CD14-positive monocyte (primary cell): ENCODE measurements at regions not wholly inside any gene's neighbourhood (a gene's known extent, or its start where the extent isn't known, plus 50 kb on each side); places are given as distances from the start of the nearest gene placed in this dataset.

Experiments
- DNase-seq, 3 donors: peaks; one replicate each; pipeline ENCODE4 v3.0.0-alpha.2; 2011 to 2022
- H2AFZ ChIP-seq: 2 replicates; pipeline ENCODE4 v1.6.0; 2012; ENCODE audit warnings: mild to moderate bottlenecking, low read depth, low read length, inconsistent platforms; ENCODE audit not compliant: insufficient read depth, poor library complexity, severe bottlenecking
- H3K27ac ChIP-seq, 2 donors: 1 replicate in 1 of 2; 2 replicates in 1 of 2; pipeline ENCODE4 v1.5.1; 2012 to 2013; ENCODE audit warnings: low read length in 2 of 2, control low read depth in 1 of 2, inconsistent platforms in 1 of 2, low read depth in 1 of 2, mild to moderate bottlenecking in 1 of 2
- H3K27me3 ChIP-seq, 2 donors: one replicate each; pipeline versions ENCODE4 v1.6.0 to v1.6.1; 2011 to 2013; ENCODE audit warnings: low read length in 2 of 2; ENCODE audit not compliant: control insufficient read depth in 2 of 2, insufficient read depth in 2 of 2
- H3K36me3 ChIP-seq, 2 donors: replicated peaks in 1 of 2; 1 replicate in 1 of 2; 2 replicates in 1 of 2; pipeline versions ENCODE4 v1.5.1 to v1.6.1; 2012 to 2013; ENCODE audit warnings: low read length in 2 of 2, control low read depth in 1 of 2, inconsistent platforms in 1 of 2, mild to moderate bottlenecking in 1 of 2; ENCODE audit not compliant: insufficient read depth in 2 of 2, control insufficient read depth in 1 of 2
- H3K4me1 ChIP-seq, 2 donors: 1 replicate in 1 of 2; 2 replicates in 1 of 2; pipeline versions ENCODE4 v1.5.1 to v1.6.1; 2012 to 2013; ENCODE audit warnings: low read length in 2 of 2, control low read depth in 1 of 2, inconsistent platforms in 1 of 2, mild to moderate bottlenecking in 1 of 2, moderate library complexity in 1 of 2; ENCODE audit not compliant: insufficient read depth in 2 of 2, control insufficient read depth in 1 of 2
- H3K4me2 ChIP-seq: replicated peaks from 2 replicates; pipeline ENCODE3; 2012; ENCODE audit warnings: low read length, moderate library complexity, mild to moderate bottlenecking; ENCODE audit not compliant: poor library complexity, severe bottlenecking; ENCODE audit errors: extremely low read depth
- H3K4me3 ChIP-seq, 3 experiments: fragments of 200-600 bp in 1 of 3; sonication (generic) in 1 of 3; replicated peaks in 1 of 3; 1 replicate in 2 of 3; 2 replicates in 1 of 3; pipeline ENCODE4 v1.5.1; 2011 to 2013; ENCODE audit warnings: low read length in 3 of 3, mild to moderate bottlenecking in 3 of 3, control low read depth in 2 of 3, low read depth in 2 of 3, inconsistent platforms in 1 of 3, moderate library complexity in 1 of 3
- H3K79me2 ChIP-seq: 2 replicates; pipeline ENCODE4 v1.6.0; 2012; ENCODE audit warnings: mild to moderate bottlenecking, control low read depth, inconsistent platforms, low read length, moderate library complexity; ENCODE audit not compliant: insufficient read depth
- H3K9ac ChIP-seq: 2 replicates; pipeline ENCODE4 v1.6.0; 2017; ENCODE audit warnings: low read length, mild to moderate bottlenecking; ENCODE audit not compliant: insufficient read depth, poor library complexity, severe bottlenecking
- H3K9me3 ChIP-seq, 2 donors: replicated peaks in 1 of 2; 1 replicate in 1 of 2; 2 replicates in 1 of 2; pipeline versions ENCODE4 v1.5.1 to v1.6.1; 2012 to 2013; ENCODE audit warnings: low read length in 2 of 2, control low read depth in 1 of 2; ENCODE audit not compliant: control insufficient read depth in 1 of 2, insufficient read depth in 1 of 2
- H4K20me1 ChIP-seq: 2 replicates; pipeline ENCODE4 v1.6.0; 2012; ENCODE audit warnings: mild to moderate bottlenecking, low read length, control low read depth, moderate library complexity; ENCODE audit not compliant: insufficient read depth
- H3K27ac Mint-ChIP-seq, 7 donors: one replicate each; pipeline ENCODE4 v1.8.0; 2020; ENCODE audit warnings: mild to moderate bottlenecking in 7 of 7, mixed read lengths in 7 of 7, moderate library complexity in 6 of 7, inconsistent platforms in 2 of 7
- H3K27me3 Mint-ChIP-seq, 3 donors: one replicate each; pipeline ENCODE4 v1.8.0; 2021 to 2022; ENCODE audit warnings: low read depth in 3 of 3, mild to moderate bottlenecking in 3 of 3, mixed read lengths in 3 of 3, moderate library complexity in 3 of 3, inconsistent platforms in 1 of 3
- H3K36me3 Mint-ChIP-seq, 2 donors: one replicate each; pipeline ENCODE4 v1.8.0; 2020; ENCODE audit warnings: mixed read lengths in 2 of 2, inconsistent platforms in 1 of 2, mild to moderate bottlenecking in 1 of 2
- H3K4me1 Mint-ChIP-seq: one replicate; pipeline ENCODE4 v1.8.0; 2020; ENCODE audit warnings: mild to moderate bottlenecking, mixed read lengths
- H3K4me3 Mint-ChIP-seq, 2 donors: one replicate each; pipeline ENCODE4 v1.8.0; 2020; ENCODE audit warnings: mild to moderate bottlenecking in 2 of 2, mixed read lengths in 2 of 2, moderate library complexity in 1 of 2
- H3K9me3 Mint-ChIP-seq, 7 donors: one replicate each; pipeline ENCODE4 v1.8.0; 2020 to 2022; ENCODE audit warnings: mixed read lengths in 7 of 7, mild to moderate bottlenecking in 6 of 7, moderate library complexity in 6 of 7, inconsistent platforms in 2 of 7
- WGBS: methylation state at CpG from one replicate; pipeline ENCODE4 v1.1.5; 2013; ENCODE audit warnings: missing lambda C conversion rate; ENCODE audit not compliant: insufficient coverage; 5-methylcytosine and 5-hydroxymethylcytosine counted together
- intact Hi-C, 2 donors: fragments of 100-400 bp; cut with micrococcal nuclease; formaldehyde crosslinking; loops; one replicate each; pipeline versions ENCODE4 v1.15.0 to v1.15.1; 2023
- TF ChIP-seq, protein P1 (sequence below): fragments of 200-600 bp; IDR thresholded peaks from one replicate; pipeline ENCODE4 v1.8.0; 2022; ENCODE audit warnings: antibody characterized with exemption, mild to moderate bottlenecking

DNA sequence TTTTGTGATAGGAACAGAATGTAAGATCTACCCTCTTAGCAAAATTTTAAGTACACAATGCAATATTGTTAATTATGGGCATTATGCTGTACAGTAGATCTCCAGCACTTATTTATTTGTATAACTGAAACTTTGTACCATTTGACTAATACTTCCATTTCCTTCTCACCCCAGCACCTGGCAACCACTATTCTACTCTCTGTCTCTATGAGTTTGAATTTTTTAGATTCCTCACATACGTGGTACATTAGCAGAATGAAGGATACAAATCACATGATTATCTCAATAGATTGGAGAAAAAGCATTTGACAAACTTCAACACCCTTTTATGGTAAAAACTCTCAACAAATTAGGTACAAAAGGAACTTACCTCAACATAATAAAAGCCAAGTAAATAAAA is 90.3 kb upstream of the DLX6 start:
- Mint-ChIP-seq H3K27ac (no peak overlapping the region), H3K4me1 (peaks cover 7% of the 10 kb centered on the region), H3K36me3 (no peaks in the 10 kb centered on the region), H3K4me3 (no peak overlapping the region), H3K27me3 (peaks cover 0 to 5% (median 0%) of the 10 kb centered on the region in 3 donors), H3K9me3 (peaks cover 0 to 7% (median 2%) of the 10 kb centered on the region in 7 donors)
- Histone ChIP-seq H3K79me2 (no peaks in the 10 kb centered on the region), H2AFZ (no peak overlapping the region), H3K4me2 (no peak overlapping the region), H4K20me1 (no peaks in the 10 kb centered on the region), H3K4me1 (no peaks in the 10 kb centered on the region), H3K36me3 (no peaks in the 10 kb centered on the region), H3K4me3 (no peak overlapping the region), H3K27ac (no peak overlapping the region), H3K9ac (no peak overlapping the region), H3K27me3 (no peaks in the 10 kb centered on the region), H3K9me3 (no peaks in the 10 kb centered on the region)
- TF ChIP-seq, protein P1, sequence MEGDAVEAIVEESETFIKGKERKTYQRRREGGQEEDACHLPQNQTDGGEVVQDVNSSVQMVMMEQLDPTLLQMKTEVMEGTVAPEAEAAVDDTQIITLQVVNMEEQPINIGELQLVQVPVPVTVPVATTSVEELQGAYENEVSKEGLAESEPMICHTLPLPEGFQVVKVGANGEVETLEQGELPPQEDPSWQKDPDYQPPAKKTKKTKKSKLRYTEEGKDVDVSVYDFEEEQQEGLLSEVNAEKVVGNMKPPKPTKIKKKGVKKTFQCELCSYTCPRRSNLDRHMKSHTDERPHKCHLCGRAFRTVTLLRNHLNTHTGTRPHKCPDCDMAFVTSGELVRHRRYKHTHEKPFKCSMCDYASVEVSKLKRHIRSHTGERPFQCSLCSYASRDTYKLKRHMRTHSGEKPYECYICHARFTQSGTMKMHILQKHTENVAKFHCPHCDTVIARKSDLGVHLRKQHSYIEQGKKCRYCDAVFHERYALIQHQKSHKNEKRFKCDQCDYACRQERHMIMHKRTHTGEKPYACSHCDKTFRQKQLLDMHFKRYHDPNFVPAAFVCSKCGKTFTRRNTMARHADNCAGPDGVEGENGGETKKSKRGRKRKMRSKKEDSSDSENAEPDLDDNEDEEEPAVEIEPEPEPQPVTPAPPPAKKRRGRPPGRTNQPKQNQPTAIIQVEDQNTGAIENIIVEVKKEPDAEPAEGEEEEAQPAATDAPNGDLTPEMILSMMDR, result no peak
- WGBS, result no CpG with 5 or more reads among the region's 1 CpG
- no peak for DNase-seq
- intact Hi-C loops, result no loop called here

DNA sequence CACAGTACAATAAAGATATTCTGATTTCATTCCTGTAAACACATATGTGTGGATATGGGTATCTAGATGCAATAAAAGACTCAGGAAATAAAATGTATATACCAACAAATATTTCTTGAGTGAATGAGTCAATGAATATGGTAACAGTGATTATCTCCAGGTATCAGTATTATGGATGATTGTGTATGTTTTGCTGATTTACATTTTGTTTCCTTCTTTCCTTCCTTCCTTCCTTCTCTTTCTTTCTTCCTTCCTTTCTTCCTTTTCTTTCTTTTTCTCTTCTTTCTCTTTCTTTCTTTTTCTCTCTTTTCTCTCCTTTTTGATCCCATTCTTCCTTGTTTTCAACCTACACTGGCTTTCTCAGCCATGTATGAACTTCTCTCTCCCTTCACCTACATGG is 85.3 kb upstream of the DLX6 start:
- TF ChIP-seq, protein P1, result no peak
- Histone ChIP-seq H4K20me1 (no peaks in the 10 kb centered on the region), H3K27ac (no peak overlapping the region), H2AFZ (no peak overlapping the region), H3K4me1 (no peaks in the 10 kb centered on the region), H3K4me3 (no peak overlapping the region), H3K36me3 (no peaks in the 10 kb centered on the region), H3K9ac (no peak overlapping the region), H3K79me2 (no peaks in the 10 kb centered on the region), H3K4me2 (no peak overlapping the region), H3K27me3 (no peaks in the 10 kb centered on the region), H3K9me3 (no peaks in the 10 kb centered on the region)
- H3K27me3 Mint-ChIP-seq, result peaks cover 0 to 5% (median 1%) of the 10 kb centered on the region in 3 donors
- peaks cover 7% of the 10 kb centered on the region for H3K4me1 Mint-ChIP-seq
- no peak overlapping the region for H3K4me3 Mint-ChIP-seq
- no peaks in the 10 kb centered on the region for H3K36me3 Mint-ChIP-seq
- H3K9me3 Mint-ChIP-seq, result peaks cover 0 to 14% (median 3%) of the 10 kb centered on the region in 7 donors
- DNase-seq, result no peak
- intact Hi-C loops, result no loop called here
- H3K27ac Mint-ChIP-seq, result no peak overlapping the region
